IMR-90 (cell line): ENCODE measurements at regions not wholly inside any gene's neighbourhood (a gene's known extent, or its start where the extent isn't known, plus 50 kb on each side); places are given as distances from the start of the nearest gene placed in this dataset.

Experiments used
- ATAC-seq: fragments of 200-7000 bp; cut with Tn5 transposase; 2 replicates; pipeline ENCODE4 v1.9.1; 2020; ENCODE audit warnings: low read depth, mild to moderate bottlenecking, moderate library complexity
- BruUV-seq: library from RNA; stranded (reverse); fragments of 400-500 nt; replicated peaks from 2 replicates; lab custom pipeline; 2021; lab: Mats Ljungman, UMichigan
- CTCF ChIA-PET: fragments of 300-600 bp; formaldehyde crosslinking; extraction: SDS; loops from one replicate; lab custom pipeline; 2021; ENCODE audit warnings: antibody characterized with exemption; lab: Yijun Ruan, JAX
- POLR2A ChIA-PET: fragments of 300-600 bp; sonication (Branson Sonifier 250); formaldehyde crosslinking; loops from one replicate; lab custom pipeline; 2022; ENCODE audit warnings: antibody characterized with exemption; ENCODE audit not compliant: unreplicated experiment; lab: Charles Lee
- DNase-seq: peaks from one replicate; pipeline ENCODE4 v3.0.0; 2013
- H2AFZ ChIP-seq: replicated peaks from 2 replicates; pipeline ENCODE3; 2013; ENCODE audit warnings: low read length, mild to moderate bottlenecking; ENCODE audit not compliant: poor library complexity
- H2AK5ac ChIP-seq: 2 replicates; pipeline ENCODE4 v1.6.1; 2013; ENCODE audit warnings: low read depth, low read length, inconsistent platforms
- H2AK9ac ChIP-seq: replicated peaks from 2 replicates; pipeline ENCODE3; 2013; ENCODE audit warnings: mild to moderate bottlenecking, low read depth, low read length, moderate library complexity; ENCODE audit not compliant: poor library complexity
- H2BK120ac ChIP-seq: 2 replicates; pipeline ENCODE4 v1.6.1; 2013; ENCODE audit warnings: low read depth, low read length, inconsistent platforms
- H2BK15ac ChIP-seq: 3 replicates; pipeline ENCODE4 v1.6.1; 2013; ENCODE audit warnings: low read depth, low read length, inconsistent platforms
- H2BK20ac ChIP-seq: 2 replicates; pipeline ENCODE4 v1.6.1; 2013; ENCODE audit warnings: low read depth, mild to moderate bottlenecking, inconsistent platforms, low read length, moderate library complexity
- H2BK5ac ChIP-seq: 2 replicates; pipeline ENCODE4 v1.6.1; 2013; ENCODE audit warnings: mild to moderate bottlenecking, low read depth, low read length, inconsistent platforms; ENCODE audit not compliant: poor library complexity, severe bottlenecking
- H3K14ac ChIP-seq: replicated peaks from 2 replicates; pipeline ENCODE4 v1.6.1; 2013; ENCODE audit warnings: low read depth, low read length, inconsistent platforms
- H3K18ac ChIP-seq: 2 replicates; pipeline ENCODE4 v1.6.1; 2013; ENCODE audit warnings: low read depth, low read length, control low read depth
- H3K23ac ChIP-seq: 2 replicates; pipeline ENCODE4 v1.6.1; 2013; ENCODE audit warnings: low read depth, low read length, inconsistent platforms
- H3K27ac ChIP-seq: 2 replicates; pipeline ENCODE4 v1.5.1; 2013; ENCODE audit warnings: mild to moderate bottlenecking, control low read depth, low read length; ENCODE audit not compliant: insufficient read depth
- H3K27me3 ChIP-seq: 2 replicates; pipeline ENCODE4 v1.6.1; 2013; ENCODE audit warnings: low read length; ENCODE audit not compliant: control insufficient read depth, insufficient read depth
- H3K36me3 ChIP-seq: 2 replicates; pipeline ENCODE4 v1.6.1; 2013; ENCODE audit warnings: low read length, mixed read lengths; ENCODE audit not compliant: control insufficient read depth, insufficient read depth
- H3K4ac ChIP-seq: 2 replicates; pipeline ENCODE4 v1.6.1; 2013; ENCODE audit warnings: low read depth, low read length, inconsistent platforms
- H3K4me1 ChIP-seq: 2 replicates; pipeline ENCODE4 v1.6.1; 2013; ENCODE audit warnings: low read length, mixed read lengths; ENCODE audit not compliant: control insufficient read depth, insufficient read depth
- H3K4me2 ChIP-seq: 2 replicates; pipeline ENCODE4 v1.6.1; 2013; ENCODE audit warnings: low read depth, mild to moderate bottlenecking, control low read depth, low read length, moderate library complexity
- H3K4me3 ChIP-seq: 2 replicates; pipeline ENCODE4 v1.5.1; 2013; ENCODE audit warnings: low read depth, mild to moderate bottlenecking, control low read depth, low read length, moderate library complexity; ENCODE audit not compliant: insufficient read depth
- H3K56ac ChIP-seq: 2 replicates; pipeline ENCODE4 v1.6.1; 2013; ENCODE audit warnings: low read length, inconsistent platforms; ENCODE audit not compliant: insufficient read depth; ENCODE audit errors: extremely low read depth
- H3K79me1 ChIP-seq, 2 experiments: 2 replicates each; pipeline ENCODE4 v1.6.1; 2013; ENCODE audit warnings: low read length in 2 of 2, inconsistent platforms in 1 of 2, low read depth in 1 of 2
- H3K9ac ChIP-seq: 2 replicates; pipeline ENCODE4 v1.6.1; 2013; ENCODE audit warnings: low read depth, low read length, control low read depth
- H3K9me1 ChIP-seq: 2 replicates; pipeline ENCODE4 v1.6.1; 2013; ENCODE audit warnings: low read length, inconsistent platforms; ENCODE audit not compliant: insufficient read depth
- H3K9me3 ChIP-seq: 2 replicates; pipeline ENCODE4 v1.6.1; 2013; ENCODE audit warnings: low read length; ENCODE audit not compliant: control insufficient read depth, insufficient read depth
- H4K20me1 ChIP-seq: 2 replicates; pipeline ENCODE4 v1.6.1; 2013; ENCODE audit warnings: low read length, inconsistent platforms; ENCODE audit not compliant: insufficient read depth
- H4K5ac ChIP-seq: 2 replicates; pipeline ENCODE4 v1.6.1; 2013; ENCODE audit warnings: mild to moderate bottlenecking, low read depth, low read length, control low read depth
- H4K8ac ChIP-seq, 2 experiments: 2 replicates each; pipeline ENCODE4 v1.6.1; 2013; ENCODE audit warnings: low read depth in 2 of 2, low read length in 2 of 2, control low read depth in 1 of 2, inconsistent platforms in 1 of 2
- H4K91ac ChIP-seq: 2 replicates; pipeline ENCODE4 v1.6.1; 2013; ENCODE audit warnings: low read depth, low read length, inconsistent platforms; ENCODE audit not compliant: insufficient read depth
- BHLHE40 ChIP-seq: fragments of 150-350 bp; IDR thresholded peaks from 2 replicates; pipeline ENCODE4 v1.6.1; 2016; ENCODE audit warnings: mild to moderate bottlenecking, low read depth, low read length
- FOS ChIP-seq: fragments of 150-350 bp; IDR thresholded peaks from 2 replicates; pipeline ENCODE4 v1.6.1; 2016; ENCODE audit warnings: low read depth, low read length
- MXI1 ChIP-seq: IDR thresholded peaks from 2 replicates; pipeline ENCODE4 v1.6.1; 2012; ENCODE audit warnings: low read depth, mild to moderate bottlenecking, low read length, moderate library complexity, borderline replicate concordance
- SMC3 ChIP-seq: fragments of 150-350 bp; IDR thresholded peaks from 2 replicates; pipeline ENCODE4 v1.6.1; 2016; ENCODE audit warnings: low read depth, mild to moderate bottlenecking, antibody characterized with exemption, low read length, moderate library complexity
- USF2 ChIP-seq: fragments of 150-350 bp; IDR thresholded peaks from 2 replicates; pipeline ENCODE4 v1.6.1; 2017; ENCODE audit warnings: mild to moderate bottlenecking, antibody characterized with exemption, low read length, low read depth
- WGBS, 2 experiments: methylation state at CpG; one replicate each; pipeline versions ENCODE4 v1.1.5 to v1.1.7; 2013; ENCODE audit warnings: missing lambda C conversion rate in 2 of 2; ENCODE audit not compliant: insufficient read length in 1 of 2; ENCODE audit errors: extremely low coverage in 2 of 2; 5-methylcytosine and 5-hydroxymethylcytosine counted together
- dilution Hi-C: fragments of 300-500 bp; cut with HindIII; formaldehyde crosslinking; loops from one replicate; pipeline ENCODE4 v1.14.3; 2018; ENCODE audit warnings: low sequenced_read_pairs; ENCODE audit not compliant: unreplicated experiment
- in situ Hi-C: fragments of 300-500 bp; cut with MboI; formaldehyde crosslinking; loops from 3 replicates; pipeline ENCODE4 v1.14.3; 2019; ENCODE audit warnings: low sequenced_read_pairs, inconsistent platforms, mixed read lengths
- intact Hi-C: fragments of 100-400 bp; cut with micrococcal nuclease; formaldehyde crosslinking; loops from 2 replicates; pipeline ENCODE4 v1.10.0; 2022

GRCh38 chr4:75344915-75345314 lies 169.3 kb downstream of the RCHY1 start:
- ATAC-seq (peak; percentile 88), DNase-seq (peak; percentile 92)
- ChIA-PET POLR2A (no interaction called here), CTCF (interaction anchor here (0.7 kb wide), 1 partner anchor 32 kb away, joined by 3 read pairs; no protein-coding TSS in a partner anchor)
- Histone ChIP-seq H3K18ac (no peak overlapping the region), H2AK9ac (no peak overlapping the region), H3K36me3 (no peaks in the 10 kb centered on the region), H3K27me3 (no peaks in the 10 kb centered on the region), H3K4me3 (no peak overlapping the region), H3K14ac (no peak overlapping the region), H4K20me1 (no peaks in the 10 kb centered on the region), H2BK15ac (no peak overlapping the region), H3K9me3 (no peaks in the 10 kb centered on the region), H2AK5ac (no peak overlapping the region), H4K8ac (peak overlapping the region in 1 of 2 experiments; percentile 45; a peak in 1 of 4 replicates), H4K5ac (no peak overlapping the region), H3K4me1 (peaks cover 13% of the 10 kb centered on the region), H3K9ac (no peak overlapping the region), H2BK5ac (peak overlapping the region; percentile 86), H2AFZ (no peak overlapping the region), H3K56ac (no peak overlapping the region), H3K9me1 (no peaks in the 10 kb centered on the region), H3K23ac (no peak overlapping the region), H4K91ac (no peak overlapping the region), H3K4ac (no peak overlapping the region), H3K79me1 (no peaks in the 10 kb centered on the region), H3K27ac (peak overlapping the region; percentile 42; the same call in 1 of the 2 replicates), H3K4me2 (peak overlapping the region; percentile 67; the same call in 1 of the 2 replicates), H2BK20ac (peak overlapping the region; percentile 43; the same call in 1 of the 2 replicates), H2BK120ac (no peak overlapping the region; the same call in 1 of the 2 replicates)
- WGBS, 2 experiments = no CpG with 5 or more reads among the region's 5 CpGs
- dilution Hi-C loops (no loop called here), in situ Hi-C loops (no loop called here), intact Hi-C loops (loop anchor here (10.0 kb wide), 1 partner anchor 150 kb away; no protein-coding TSS in a partner anchor)
- BruUV-seq = no TSS peak
- 0 out of 2 replicates have a peak, but pooled peaks have one; percentile 10 for TF ChIP-seq BHLHE40
- peak; percentile 92 for TF ChIP-seq FOS
- TF ChIP-seq MXI1 = no peak
- no peak for TF ChIP-seq SMC3
- no peak for TF ChIP-seq USF2
